Endodermal cell (in vitro differentiated cells): ENCODE measurements at regions not wholly inside any gene's neighbourhood (a gene's known extent, or its start where the extent isn't known, plus 50 kb on each side); places are given as distances from the start of the nearest gene placed in this dataset.

Experiments
- DNase-seq: peaks from one replicate; pipeline ENCODE4 v3.0.0-alpha.2; 2017
- H3K27ac ChIP-seq: 2 replicates; pipeline ENCODE4 v1.5.1; 2013; ENCODE audit warnings: mild to moderate bottlenecking, low read depth, low read length, moderate library complexity
- H3K27me3 ChIP-seq: 2 replicates; pipeline ENCODE4 v1.6.1; 2013; ENCODE audit warnings: mild to moderate bottlenecking, low read length, moderate library complexity; ENCODE audit not compliant: insufficient read depth, control insufficient read depth, poor library complexity, severe bottlenecking
- H3K36me3 ChIP-seq: 2 replicates; pipeline ENCODE4 v1.7.0; 2013; ENCODE audit warnings: mild to moderate bottlenecking, low read length, moderate library complexity; ENCODE audit not compliant: control insufficient read depth, insufficient read depth
- H3K4me1 ChIP-seq: one replicate; pipeline ENCODE4 v1.7.0; 2013; ENCODE audit warnings: low read length; ENCODE audit not compliant: control insufficient read depth, insufficient read depth
- H3K4me3 ChIP-seq: 2 replicates; pipeline ENCODE4 v1.5.1; 2013; ENCODE audit warnings: mild to moderate bottlenecking, low read length, moderate library complexity
- H3K9ac ChIP-seq: 2 replicates; pipeline ENCODE4 v1.6.1; 2013; ENCODE audit warnings: mild to moderate bottlenecking, low read length, moderate library complexity; ENCODE audit not compliant: poor library complexity, severe bottlenecking; ENCODE audit errors: extremely low read depth
- H3K9me3 ChIP-seq: 2 replicates; pipeline ENCODE4 v1.6.1; 2013; ENCODE audit warnings: mild to moderate bottlenecking, low read length, moderate library complexity; ENCODE audit not compliant: control insufficient read depth
- H3K27ac Mint-ChIP-seq: 2 replicates; pipeline ENCODE4 v1.8.0; 2020; ENCODE audit warnings: mixed read lengths
- H3K27me3 Mint-ChIP-seq: 2 replicates; pipeline ENCODE4 v1.8.0; 2021; ENCODE audit warnings: mild to moderate bottlenecking, mixed read lengths; ENCODE audit not compliant: insufficient read depth
- H3K36me3 Mint-ChIP-seq: 2 replicates; pipeline ENCODE4 v1.8.0; 2020; ENCODE audit warnings: low read depth, mixed read lengths
- H3K4me1 Mint-ChIP-seq: 2 replicates; pipeline ENCODE4 v1.8.0; 2020; ENCODE audit warnings: mixed read lengths
- H3K4me3 Mint-ChIP-seq: 2 replicates; pipeline ENCODE4 v1.8.0; 2020; ENCODE audit warnings: mild to moderate bottlenecking, moderate library complexity, mixed read lengths
- H3K9me3 Mint-ChIP-seq: 2 replicates; pipeline ENCODE4 v1.8.0; 2020; ENCODE audit warnings: mild to moderate bottlenecking, mixed read lengths
- WGBS, 2 experiments: methylation state at CpG; one replicate each; pipeline versions ENCODE4 v1.1.5 to v1.1.7; 2013; ENCODE audit warnings: missing lambda C conversion rate in 2 of 2, mixed read lengths in 1 of 2; ENCODE audit not compliant: insufficient coverage in 1 of 2, insufficient read length in 1 of 2; 5-methylcytosine and 5-hydroxymethylcytosine counted together
- TF ChIP-seq, protein P1 (sequence below): fragments of 200-600 bp; sonication (generic); conservative IDR thresholded peaks from 2 replicates; pipeline ENCODE4 v1.5.0; 2021; ENCODE audit warnings: antibody characterized with exemption, mild to moderate bottlenecking

DNA sequence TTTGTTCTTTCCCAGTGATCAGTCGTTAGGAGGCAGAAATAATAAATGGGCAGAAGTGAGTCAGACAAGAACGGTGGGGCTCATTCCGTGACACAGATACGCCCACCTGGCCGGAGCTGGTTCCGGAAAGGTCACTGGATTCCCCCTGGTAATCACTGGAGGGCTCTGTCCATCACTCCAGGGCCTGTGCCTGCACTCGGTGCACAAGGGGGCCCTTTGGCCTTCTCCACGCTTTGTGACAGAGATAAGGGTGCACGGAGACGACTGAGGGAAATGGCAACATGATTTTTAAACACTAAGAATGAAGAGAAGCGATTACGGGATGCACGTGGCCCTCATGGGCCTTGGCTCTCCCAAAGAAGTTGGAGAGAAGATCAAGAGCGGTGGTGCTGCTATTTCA, 84.4 kb downstream of the PTGR3 start:
- Histone ChIP-seq H3K36me3 (no peaks in the 10 kb centered on the region), H3K27ac (no peak overlapping the region), H3K4me3 (no peak overlapping the region), H3K9ac (no peak overlapping the region), H3K4me1 (no peaks in the 10 kb centered on the region), H3K9me3 (no peaks in the 10 kb centered on the region), H3K27me3 (no peaks in the 10 kb centered on the region)
- 92 to 95% methylated on average over 14 of the region's 14 CpGs for WGBS, 2 experiments
- no peaks in the 10 kb centered on the region for H3K36me3 Mint-ChIP-seq
- H3K27me3 Mint-ChIP-seq = no peaks in the 10 kb centered on the region
- H3K9me3 Mint-ChIP-seq = no peaks in the 10 kb centered on the region
- TF ChIP-seq, protein P1, sequence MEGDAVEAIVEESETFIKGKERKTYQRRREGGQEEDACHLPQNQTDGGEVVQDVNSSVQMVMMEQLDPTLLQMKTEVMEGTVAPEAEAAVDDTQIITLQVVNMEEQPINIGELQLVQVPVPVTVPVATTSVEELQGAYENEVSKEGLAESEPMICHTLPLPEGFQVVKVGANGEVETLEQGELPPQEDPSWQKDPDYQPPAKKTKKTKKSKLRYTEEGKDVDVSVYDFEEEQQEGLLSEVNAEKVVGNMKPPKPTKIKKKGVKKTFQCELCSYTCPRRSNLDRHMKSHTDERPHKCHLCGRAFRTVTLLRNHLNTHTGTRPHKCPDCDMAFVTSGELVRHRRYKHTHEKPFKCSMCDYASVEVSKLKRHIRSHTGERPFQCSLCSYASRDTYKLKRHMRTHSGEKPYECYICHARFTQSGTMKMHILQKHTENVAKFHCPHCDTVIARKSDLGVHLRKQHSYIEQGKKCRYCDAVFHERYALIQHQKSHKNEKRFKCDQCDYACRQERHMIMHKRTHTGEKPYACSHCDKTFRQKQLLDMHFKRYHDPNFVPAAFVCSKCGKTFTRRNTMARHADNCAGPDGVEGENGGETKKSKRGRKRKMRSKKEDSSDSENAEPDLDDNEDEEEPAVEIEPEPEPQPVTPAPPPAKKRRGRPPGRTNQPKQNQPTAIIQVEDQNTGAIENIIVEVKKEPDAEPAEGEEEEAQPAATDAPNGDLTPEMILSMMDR = no peak
- no peaks in the 10 kb centered on the region for H3K4me1 Mint-ChIP-seq
- H3K4me3 Mint-ChIP-seq = no peak overlapping the region
- no peak overlapping the region for H3K27ac Mint-ChIP-seq
- no peak for DNase-seq

DNA sequence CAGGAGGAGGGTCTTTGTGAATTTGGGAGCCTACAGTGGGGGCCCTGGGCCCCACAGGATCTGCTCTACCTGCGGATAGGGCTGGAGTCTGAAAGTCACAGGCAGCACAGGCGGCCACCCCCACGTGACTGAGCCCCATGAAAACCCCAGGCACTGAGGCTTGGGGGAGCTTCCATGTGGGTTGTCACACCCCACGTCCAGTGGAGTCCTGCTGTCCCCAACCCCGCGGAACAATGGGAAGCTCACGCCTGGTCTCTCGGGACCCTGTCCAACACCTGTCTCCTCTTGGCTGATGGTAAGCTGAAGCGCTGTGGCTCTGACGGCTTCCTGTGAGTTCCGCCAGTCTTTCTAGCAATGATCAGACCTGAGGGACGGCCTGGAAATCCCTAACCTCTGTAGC, 85.8 kb downstream of the PTGR3 start:
- Histone ChIP-seq H3K4me1 (no peaks in the 10 kb centered on the region), H3K27me3 (no peaks in the 10 kb centered on the region), H3K4me3 (no peak overlapping the region), H3K27ac (no peak overlapping the region), H3K9ac (no peak overlapping the region), H3K36me3 (no peaks in the 10 kb centered on the region), H3K9me3 (no peaks in the 10 kb centered on the region)
- Mint-ChIP-seq H3K36me3 (no peaks in the 10 kb centered on the region), H3K27me3 (no peaks in the 10 kb centered on the region), H3K9me3 (no peaks in the 10 kb centered on the region), H3K4me1 (no peaks in the 10 kb centered on the region), H3K27ac (no peak overlapping the region), H3K4me3 (no peak overlapping the region)
- WGBS, 2 experiments = 87 to 90% methylated on average over 10 to 12 of the region's 12 CpGs
- TF ChIP-seq, protein P1 = no peak
- no peak for DNase-seq

DNA sequence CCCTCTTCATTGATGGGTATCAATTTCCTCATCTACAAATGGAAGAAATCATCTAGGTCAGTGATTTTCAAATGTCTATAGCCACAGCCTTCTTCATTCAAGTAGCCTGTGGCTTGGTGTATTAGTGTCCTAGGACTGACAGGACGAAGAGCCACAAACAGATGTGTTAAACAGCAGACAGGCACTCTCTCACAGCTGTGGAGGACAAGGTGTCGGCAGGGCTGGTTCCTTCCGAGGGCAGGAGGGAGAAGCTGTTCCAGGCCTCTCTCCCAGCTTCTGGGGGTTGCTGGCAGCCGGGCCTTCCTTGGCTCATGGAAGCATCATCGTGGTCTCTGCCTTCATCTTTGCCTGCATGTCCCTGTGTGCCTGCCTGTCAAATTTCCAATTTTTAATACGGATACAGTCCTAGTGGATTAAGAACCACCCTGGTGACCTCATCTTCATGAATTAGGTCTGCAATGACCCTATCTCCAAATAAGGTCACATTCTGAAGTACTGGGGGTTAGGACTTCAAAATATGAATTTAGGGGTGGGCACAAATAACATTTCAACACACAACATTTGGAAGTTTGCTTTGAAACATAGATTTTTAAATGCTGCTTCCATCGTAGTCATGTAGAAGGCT, 86.5 kb downstream of the PTGR3 start:
- no peak for DNase-seq
- Mint-ChIP-seq H3K4me1 (no peaks in the 10 kb centered on the region), H3K9me3 (no peaks in the 10 kb centered on the region), H3K27ac (no peak overlapping the region), H3K27me3 (no peaks in the 10 kb centered on the region), H3K36me3 (no peaks in the 10 kb centered on the region), H3K4me3 (no peak overlapping the region)
- no peak overlapping the region for H3K9ac ChIP-seq
- H3K27ac ChIP-seq = no peak overlapping the region
- 88 to 94% methylated on average over 4 to 7 of the region's 7 CpGs for WGBS, 2 experiments
- no peaks in the 10 kb centered on the region for H3K9me3 ChIP-seq
- TF ChIP-seq, protein P1 = no peak
- H3K36me3 ChIP-seq = no peaks in the 10 kb centered on the region
- H3K4me3 ChIP-seq = no peak overlapping the region
- H3K27me3 ChIP-seq = no peaks in the 10 kb centered on the region
- H3K4me1 ChIP-seq = no peaks in the 10 kb centered on the region
